ENCODE measurements at regions not wholly inside any gene's neighbourhood (a gene's known extent, or its start where the extent isn't known, plus 50 kb on each side); places are given as distances from the start of the nearest gene placed in this dataset.

GRCh38 chr3:187935623-187936156, 190.4 kb upstream of the BCL6 start:
- TF ChIP-seq POLR2A (IDR thresholded peaks at IDR 0.05) (no peak), CTCF (IDR thresholded peaks at IDR 0.05) (no peak)
